ENCODE measurements at regions not wholly inside any gene's neighbourhood (a gene's known extent, or its start where the extent isn't known, plus 50 kb on each side); places are given as distances from the start of the nearest gene placed in this dataset.

GRCh38 chr3:55189359-55189801, 261.5 kb upstream of the LRTM1 start:
- Histone ChIP-seq H3K27ac (peak overlapping the region in 1 of 2 experiments; percentile 63; a peak in 2 of 6 replicates), H3K9me3 (no peaks in the 10 kb centered on the region), H3K4me1 (no peaks in the 10 kb centered on the region), H3K4me2 (no peak overlapping the region), H3K4me3 (no peak overlapping the region)
- TF ChIP-seq JUN (IDR thresholded peaks at IDR 0.05), result no peak
- no peak for TF ChIP-seq ESRRA (IDR thresholded peaks at IDR 0.05; ENCODE audit: borderline replicate concordance, low read length)
- no peak for TF ChIP-seq NR3C1 (IDR thresholded peaks at IDR 0.05)
- TF ChIP-seq CEBPB (IDR thresholded peaks at IDR 0.05), result no peak
- TF ChIP-seq ZFP36 (IDR thresholded peaks at IDR 0.05; ENCODE audit: borderline replicate concordance, partially characterized antibody), result no peak
- TF ChIP-seq POLR2AphosphoS2 (conservative IDR thresholded peaks at IDR 0.05; ENCODE audit: low read length), result no peak
- TF ChIP-seq HOXB5 (CRISPR knock-in tag; IDR thresholded peaks at IDR 0.05), result no peak
- TF ChIP-seq ZSCAN20 (CRISPR knock-in tag; IDR thresholded peaks at IDR 0.05), result no peak
- WGBS (ENCODE audit: missing lambda C conversion rate), result 4% methylated on average over 5 of the region's 5 CpGs
- FAIRE-seq (no peak), ATAC-seq (no peak), DNase-seq (ENCODE audit: low read depth in 1 of 2, low spot score in 1 of 2) (peak in 1 of 2 experiments; percentile 37)
- POLR2A ChIA-PET, result no interaction called here
- CTCF ChIA-PET, result interaction anchor here (1.0 kb wide), 1 partner anchor 8 kb away, joined by 3 read pairs; no protein-coding TSS in a partner anchor

GRCh38 chr3:55185380-55185779, 257.5 kb upstream of the LRTM1 start:
- no peak for TF ChIP-seq HOXA7 (CRISPR knock-in tag; IDR thresholded peaks at IDR 0.05)
- TF ChIP-seq ZFP36 (IDR thresholded peaks at IDR 0.05; ENCODE audit: borderline replicate concordance, partially characterized antibody), result no peak
- no peak for TF ChIP-seq POLR2AphosphoS2 (conservative IDR thresholded peaks at IDR 0.05; ENCODE audit: low read length)
- TF ChIP-seq RCOR1 (IDR thresholded peaks at IDR 0.05; ENCODE audit: low read depth, low read length), result no peak
- no peak for TF ChIP-seq CEBPB (IDR thresholded peaks at IDR 0.05)
- no peak for TF ChIP-seq POLR2A (IDR thresholded peaks at IDR 0.05; ENCODE audit: low read length)
- TF ChIP-seq TFCP2L1 (CRISPR knock-in tag; IDR thresholded peaks at IDR 0.05), result no peak
- no peak for TF ChIP-seq MYC (IDR thresholded peaks at IDR 0.05; ENCODE audit: borderline replicate concordance, low read length)
- no peak for TF ChIP-seq HDAC2 (IDR thresholded peaks at IDR 0.05)
- TF ChIP-seq ELK1 (IDR thresholded peaks at IDR 0.05; ENCODE audit: low read depth, low read length), result no peak
- no peak for TF ChIP-seq FOXS1 (CRISPR knock-in tag; IDR thresholded peaks at IDR 0.05)
- H3K27ac ChIP-seq, result no peak overlapping the region
- no peaks in the 10 kb centered on the region for H3K4me1 ChIP-seq
- H3K4me2 ChIP-seq, result no peak overlapping the region
- CTCF ChIA-PET, result no interaction called here
- FAIRE-seq (no peak), ATAC-seq (no peak), DNase-seq (ENCODE audit: low read depth in 1 of 2, low spot score in 1 of 2) (no peak)
- WGBS (ENCODE audit: missing lambda C conversion rate), result 3% methylated on average over 3 of the region's 3 CpGs
- POLR2A ChIA-PET, result no interaction called here
- no peak overlapping the region for H3K4me3 ChIP-seq
- no peaks in the 10 kb centered on the region for H3K9me3 ChIP-seq

GRCh38 chr3:55183201-55183600, 255.3 kb upstream of the LRTM1 start:
- no peak for ATAC-seq
- no peak overlapping the region for H3K27ac ChIP-seq
- TF ChIP-seq ZC3H11A (IDR thresholded peaks at IDR 0.05), result no peak
- TF ChIP-seq ELK1 (IDR thresholded peaks at IDR 0.05; ENCODE audit: low read depth, low read length), result no peak
- no peak for TF ChIP-seq RARB (CRISPR knock-in tag; IDR thresholded peaks at IDR 0.05)
- TF ChIP-seq FOXS1 (CRISPR knock-in tag; IDR thresholded peaks at IDR 0.05), result no peak
- no peak for TF ChIP-seq ATOH8 (CRISPR knock-in tag; IDR thresholded peaks at IDR 0.05; ENCODE audit: low read depth)
- no peak for TF ChIP-seq SREBF2 (IDR thresholded peaks at IDR 0.05)
- TF ChIP-seq BCL3 (IDR thresholded peaks at IDR 0.05), result no peak
- TF ChIP-seq PBX3 (IDR thresholded peaks at IDR 0.05), result no peak
- TF ChIP-seq NR3C1 (IDR thresholded peaks at IDR 0.05), result no peak
- TF ChIP-seq MAX (IDR thresholded peaks at IDR 0.05), result no peak
- H3K9me3 ChIP-seq, result no peaks in the 10 kb centered on the region
- H3K4me2 ChIP-seq, result no peak overlapping the region
- H3K4me3 ChIP-seq, result no peak overlapping the region
- POLR2A ChIA-PET, result no interaction called here
- no peak for DNase-seq (ENCODE audit: low read depth in 1 of 2, low spot score in 1 of 2)
- H3K4me1 ChIP-seq, result no peaks in the 10 kb centered on the region
- CTCF ChIA-PET, result no interaction called here
- FAIRE-seq, result no peak
